ENCODE measurements at regions not wholly inside any gene's neighbourhood (a gene's known extent, or its start where the extent isn't known, plus 50 kb on each side); places are given as distances from the start of the nearest gene placed in this dataset.
"Not testable (repeated sequence)": the region's sequence is repeated elsewhere in the genome, so short reads cannot be mapped to it uniquely, and the experiment has no call there.

DNA sequence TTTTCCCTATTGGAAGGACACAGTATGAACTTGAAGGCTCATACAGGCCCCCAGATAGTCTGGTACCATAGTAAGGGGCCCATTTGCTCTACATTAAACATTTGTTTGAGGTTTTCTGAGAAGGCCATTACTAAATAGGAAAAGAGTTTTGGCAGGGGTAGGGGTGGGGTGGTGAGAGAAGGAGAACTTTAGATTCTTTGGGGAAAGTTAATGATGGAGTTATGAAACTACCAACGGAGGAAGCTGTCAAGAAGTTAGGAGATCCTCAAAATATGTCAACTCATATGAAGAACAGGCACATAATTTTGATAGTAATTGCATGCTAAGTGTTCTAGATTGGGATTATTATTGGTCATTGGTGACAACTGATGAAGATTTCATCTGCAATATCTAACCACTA, 114.7 kb downstream of the TAF11L14 start:
- Mint-ChIP-seq H3K4me1 (no peaks in the 10 kb centered on the region), H3K27ac (no peak overlapping the region), H3K4me3 (no peak overlapping the region), H3K27me3 (ENCODE audit: insufficient read depth) (no peaks in the 10 kb centered on the region), H3K36me3 (ENCODE audit: low read depth) (no peaks in the 10 kb centered on the region), H3K9me3 (peaks cover 5% of the 10 kb centered on the region)
- Histone ChIP-seq H3K36me3 (ENCODE audit: control insufficient read depth, insufficient read depth, low read length) (no peaks in the 10 kb centered on the region), H3K9me3 (ENCODE audit: control insufficient read depth, low read length) (no peaks in the 10 kb centered on the region), H3K27ac (ENCODE audit: low read depth, low read length) (no peak overlapping the region), H3K9ac (ENCODE audit: extremely low read depth, low read length, poor library complexity, severe bottlenecking) (no peak overlapping the region), H3K27me3 (ENCODE audit: control insufficient read depth, insufficient read depth, low read length, poor library complexity, severe bottlenecking) (no peaks in the 10 kb centered on the region), H3K4me3 (ENCODE audit: low read length) (no peak overlapping the region), H3K4me1 (ENCODE audit: control insufficient read depth, insufficient read depth, low read length) (no peaks in the 10 kb centered on the region)
- TF ChIP-seq CTCF (conservative IDR thresholded peaks at IDR 0.05) = no peak
- no peak for DNase-seq
- WGBS, 2 experiments (ENCODE audit: insufficient coverage in 1 of 2, insufficient read length in 1 of 2) = 91 to 94% methylated on average over 1 of the region's 1 CpG

DNA sequence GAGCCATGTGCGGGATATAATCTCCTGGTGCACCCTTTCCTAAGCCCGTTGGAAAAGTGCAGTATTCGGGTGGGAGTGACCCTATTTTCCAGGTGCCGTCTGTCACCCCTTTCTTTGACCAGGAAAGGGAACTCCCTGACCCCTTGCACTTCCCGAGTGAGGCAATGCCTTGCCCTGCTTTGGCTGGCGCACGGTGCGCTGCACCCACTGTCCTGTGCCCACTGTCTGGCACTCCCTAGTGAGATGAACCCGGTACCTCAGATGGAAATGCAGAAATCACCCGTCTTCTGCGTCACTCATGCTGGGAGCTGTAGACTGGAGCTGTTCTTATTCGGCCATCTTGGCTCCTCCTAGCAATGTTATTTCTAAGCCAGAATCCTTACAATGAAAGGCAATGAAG, 121.1 kb downstream of the TAF11L14 start:
- H3K27me3 ChIP-seq (ENCODE audit: control insufficient read depth, insufficient read depth, low read length, poor library complexity, severe bottlenecking); DNase-seq; H3K27ac Mint-ChIP-seq; H3K9me3 ChIP-seq (ENCODE audit: control insufficient read depth, low read length); H3K4me3 Mint-ChIP-seq; H3K27me3 Mint-ChIP-seq (ENCODE audit: insufficient read depth); H3K4me1 ChIP-seq (ENCODE audit: control insufficient read depth, insufficient read depth, low read length); H3K4me3 ChIP-seq (ENCODE audit: low read length); H3K4me1 Mint-ChIP-seq; H3K27ac ChIP-seq (ENCODE audit: low read depth, low read length); H3K36me3 Mint-ChIP-seq (ENCODE audit: low read depth); H3K36me3 ChIP-seq (ENCODE audit: control insufficient read depth, insufficient read depth, low read length); H3K9ac ChIP-seq (ENCODE audit: extremely low read depth, low read length, poor library complexity, severe bottlenecking): not testable (repeated sequence)
- H3K9me3 Mint-ChIP-seq = peaks cover 29% of the 10 kb centered on the region
- 81 to 92% methylated on average over 7 to 12 of the region's 12 CpGs for WGBS, 2 experiments (ENCODE audit: insufficient coverage in 1 of 2, insufficient read length in 1 of 2)

GRCh38 chr5:17761326-17761725, 127.1 kb downstream of the TAF11L14 start:
- no peak overlapping the region for H3K27ac ChIP-seq (ENCODE audit: low read depth, low read length)
- H3K4me3 Mint-ChIP-seq = no peak overlapping the region
- no peaks in the 10 kb centered on the region for H3K36me3 Mint-ChIP-seq (ENCODE audit: low read depth)
- H3K4me1 Mint-ChIP-seq = no peaks in the 10 kb centered on the region
- no peaks in the 10 kb centered on the region for H3K9me3 ChIP-seq (ENCODE audit: control insufficient read depth, low read length)
- no peak overlapping the region for H3K27ac Mint-ChIP-seq
- no peaks in the 10 kb centered on the region for H3K36me3 ChIP-seq (ENCODE audit: control insufficient read depth, insufficient read depth, low read length)
- no peaks in the 10 kb centered on the region for H3K27me3 ChIP-seq (ENCODE audit: control insufficient read depth, insufficient read depth, low read length, poor library complexity, severe bottlenecking)
- H3K4me1 ChIP-seq (ENCODE audit: control insufficient read depth, insufficient read depth, low read length) = no peaks in the 10 kb centered on the region
- no peak for TF ChIP-seq CTCF (conservative IDR thresholded peaks at IDR 0.05)
- WGBS, 2 experiments (ENCODE audit: insufficient coverage in 1 of 2, insufficient read length in 1 of 2) = 73 to 100% methylated on average over 2 to 4 of the region's 4 CpGs
- no peak overlapping the region for H3K4me3 ChIP-seq (ENCODE audit: low read length)
- DNase-seq = no peak
- peaks cover 7% of the 10 kb centered on the region for H3K9me3 Mint-ChIP-seq
- H3K9ac ChIP-seq (ENCODE audit: extremely low read depth, low read length, poor library complexity, severe bottlenecking) = no peak overlapping the region
- no peaks in the 10 kb centered on the region for H3K27me3 Mint-ChIP-seq (ENCODE audit: insufficient read depth)

DNA sequence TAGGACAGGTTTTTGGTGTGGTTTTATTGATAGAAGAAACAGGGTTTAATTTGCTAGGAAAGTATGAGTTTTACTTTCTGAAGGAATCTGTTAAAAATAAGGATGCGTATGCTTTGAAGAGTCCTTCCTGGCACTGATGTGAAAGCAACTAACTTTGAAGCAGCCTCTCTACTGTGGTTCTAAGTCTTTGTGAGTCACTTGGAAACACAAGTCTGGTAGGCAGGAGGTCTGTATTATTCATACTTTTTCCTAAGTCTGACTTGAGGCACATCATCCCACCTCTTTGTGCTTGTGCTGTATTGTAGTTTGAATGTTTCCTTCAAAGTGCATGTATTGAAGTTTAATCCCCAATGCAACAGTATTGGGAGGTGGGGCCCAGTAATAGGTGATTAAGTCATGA, 129.0 kb downstream of the TAF11L14 start:
- Histone ChIP-seq H3K4me1 (ENCODE audit: control insufficient read depth, insufficient read depth, low read length) (no peaks in the 10 kb centered on the region), H3K9ac (ENCODE audit: extremely low read depth, low read length, poor library complexity, severe bottlenecking) (no peak overlapping the region), H3K9me3 (ENCODE audit: control insufficient read depth, low read length) (no peaks in the 10 kb centered on the region), H3K4me3 (ENCODE audit: low read length) (no peak overlapping the region), H3K27me3 (ENCODE audit: control insufficient read depth, insufficient read depth, low read length, poor library complexity, severe bottlenecking) (no peaks in the 10 kb centered on the region), H3K36me3 (ENCODE audit: control insufficient read depth, insufficient read depth, low read length) (no peaks in the 10 kb centered on the region), H3K27ac (ENCODE audit: low read depth, low read length) (no peak overlapping the region)
- Mint-ChIP-seq H3K4me3 (no peak overlapping the region), H3K4me1 (no peaks in the 10 kb centered on the region), H3K27ac (no peak overlapping the region), H3K27me3 (ENCODE audit: insufficient read depth) (no peaks in the 10 kb centered on the region), H3K36me3 (ENCODE audit: low read depth) (no peaks in the 10 kb centered on the region), H3K9me3 (no peaks in the 10 kb centered on the region)
- 93 to 100% methylated on average over 1 of the region's 1 CpG for WGBS, 2 experiments (ENCODE audit: insufficient coverage in 1 of 2, insufficient read length in 1 of 2)
- DNase-seq = no peak
- no peak for TF ChIP-seq CTCF (conservative IDR thresholded peaks at IDR 0.05)

Measured in endodermal cell (in vitro differentiated cells).